ENCODE measurements at regions not wholly inside any gene's neighbourhood (a gene's known extent, or its start where the extent isn't known, plus 50 kb on each side); places are given as distances from the start of the nearest gene placed in this dataset.
"Not testable (repeated sequence)": the region's sequence is repeated elsewhere in the genome, so short reads cannot be mapped to it uniquely, and the experiment has no call there.

DNA sequence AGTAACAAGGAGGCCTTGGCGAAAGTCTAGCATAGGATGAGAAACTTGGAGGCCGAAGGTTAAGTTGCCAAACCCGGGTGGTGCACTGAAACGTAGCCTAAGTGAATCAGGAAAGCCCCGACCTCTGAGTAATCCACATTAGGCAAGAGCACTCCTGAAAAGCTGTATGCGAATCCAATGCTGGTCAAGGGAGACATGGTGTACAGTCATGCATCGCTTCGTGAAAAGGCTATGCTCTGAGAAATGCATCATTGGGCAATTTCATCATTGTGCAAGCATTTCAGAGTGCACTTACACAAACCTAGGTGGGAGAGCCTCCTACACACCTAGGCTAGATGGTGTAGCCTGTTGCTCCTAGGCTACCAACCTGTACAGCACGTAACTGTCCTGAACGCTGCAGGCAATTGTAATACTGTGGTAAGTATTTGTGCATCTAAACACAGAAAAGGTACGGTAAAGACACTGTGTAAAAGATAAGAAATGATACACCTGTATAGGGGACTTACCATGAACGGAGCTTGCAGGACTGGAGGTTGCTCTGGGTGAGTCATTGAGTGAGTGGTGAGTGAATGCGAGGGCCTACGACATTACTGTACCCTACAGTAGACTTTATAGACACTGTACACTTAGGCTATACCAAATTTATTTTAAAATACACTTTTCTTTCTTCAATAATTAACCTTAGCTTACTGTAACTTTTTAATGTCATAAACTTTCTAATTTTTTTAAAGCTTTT, 222.5 kb downstream of the SHQ1 start:
- no peaks in the 10 kb centered on the region for H3K9me3 ChIP-seq (ENCODE audit: low read length)
- no peak overlapping the region for H3K27ac ChIP-seq (ENCODE audit: low read depth, low read length)
- no peak overlapping the region for H3K4me3 ChIP-seq (ENCODE audit: low read depth in 1 of 2, low read length in 2 of 2)
- H3K4me1 ChIP-seq (ENCODE audit: insufficient read depth, low read length), result no peaks in the 10 kb centered on the region
- H3K9ac ChIP-seq (ENCODE audit: low read length), result no peak overlapping the region
- no peaks in the 10 kb centered on the region for H3K36me3 ChIP-seq (ENCODE audit: insufficient read depth, low read length)
- no peaks in the 10 kb centered on the region for H3K27me3 ChIP-seq (ENCODE audit: control insufficient read depth in 1 of 2, insufficient read depth in 2 of 2, low read length in 2 of 2)

- no peaks in the 10 kb centered on the region for H3K27me3 ChIP-seq (ENCODE audit: control insufficient read depth in 1 of 2, insufficient read depth in 2 of 2, low read length in 2 of 2)
- H3K9ac ChIP-seq (ENCODE audit: low read length), result no peak overlapping the region
- H3K4me1 ChIP-seq (ENCODE audit: insufficient read depth, low read length), result no peaks in the 10 kb centered on the region
- no peaks in the 10 kb centered on the region for H3K9me3 ChIP-seq (ENCODE audit: low read length)
- H3K4me3 ChIP-seq (ENCODE audit: low read depth in 1 of 2, low read length in 2 of 2), result no peak overlapping the region
- H3K27ac ChIP-seq (ENCODE audit: low read depth, low read length), result no peak overlapping the region
- no peaks in the 10 kb centered on the region for H3K36me3 ChIP-seq (ENCODE audit: insufficient read depth, low read length)
These were observed 223.6 kb downstream of the SHQ1 start for GRCh38 chr3:72624656-72625055.

DNA sequence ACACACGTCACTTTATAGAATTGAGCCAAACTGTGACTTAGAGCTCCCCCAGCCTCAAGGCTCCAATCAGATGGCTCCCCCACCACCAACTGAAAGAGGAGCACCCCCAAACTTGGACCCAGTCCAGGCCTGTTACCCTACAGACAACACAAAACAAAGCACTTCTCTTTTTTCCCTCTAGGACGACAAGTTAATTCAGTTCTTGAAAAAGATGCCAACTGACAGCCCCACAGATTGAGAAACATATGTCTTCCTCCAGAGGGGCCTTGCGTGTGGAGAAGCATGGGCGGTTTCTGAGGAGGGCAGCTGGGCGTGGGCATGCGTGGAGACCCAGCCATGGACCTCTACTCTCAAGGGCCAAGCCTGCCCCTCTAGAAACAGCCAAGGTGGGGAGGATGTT, 229.5 kb downstream of the SHQ1 start:
- H3K4me1 ChIP-seq (ENCODE audit: insufficient read depth, low read length), result no peaks in the 10 kb centered on the region

DNA sequence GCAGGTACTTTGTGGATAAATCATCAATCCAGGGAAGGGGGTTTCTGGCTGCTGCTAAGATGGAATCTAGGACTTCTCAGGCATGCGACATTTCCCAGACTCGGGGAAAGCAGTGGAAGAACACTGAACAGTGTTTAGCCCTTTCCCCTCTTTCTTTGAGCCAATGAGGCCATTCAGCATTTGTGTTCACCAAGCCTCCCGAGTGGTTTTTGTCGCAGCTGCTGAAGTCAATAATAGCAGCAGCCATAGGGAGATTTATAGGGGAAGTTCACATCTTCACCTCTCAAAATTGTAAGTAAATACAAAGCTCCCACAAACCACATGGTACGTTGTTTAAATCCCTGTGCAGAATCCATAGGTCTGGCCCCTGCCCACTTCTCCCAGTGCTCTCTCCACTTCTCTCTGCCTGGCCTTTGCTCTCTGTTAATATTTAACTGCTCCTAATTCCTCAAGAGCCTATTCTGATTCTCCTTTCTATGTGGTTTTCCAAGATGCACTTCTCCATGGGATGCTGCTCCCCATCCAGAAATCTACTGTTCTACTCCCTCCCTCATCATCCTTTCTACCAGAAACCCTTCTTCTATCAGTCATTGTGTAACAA, 230.7 kb downstream of the SHQ1 start:
- Histone ChIP-seq H3K4me3 (ENCODE audit: low read depth in 1 of 2, low read length in 2 of 2) (no peak overlapping the region), H3K27ac (ENCODE audit: low read depth, low read length) (no peak overlapping the region), H3K36me3 (ENCODE audit: insufficient read depth, low read length) (no peaks in the 10 kb centered on the region), H3K4me1 (ENCODE audit: insufficient read depth, low read length) (no peaks in the 10 kb centered on the region), H3K27me3 (ENCODE audit: control insufficient read depth in 1 of 2, insufficient read depth in 2 of 2, low read length in 2 of 2) (no peaks in the 10 kb centered on the region), H3K9me3 (ENCODE audit: low read length) (no peaks in the 10 kb centered on the region), H3K9ac (ENCODE audit: low read length) (no peak overlapping the region)

More for the DNA sequence above, 229.5 kb downstream of the SHQ1 start:
- Histone ChIP-seq H3K9me3 (ENCODE audit: low read length) (no peaks in the 10 kb centered on the region), H3K4me3 (ENCODE audit: low read depth in 1 of 2, low read length in 2 of 2) (no peak overlapping the region), H3K27me3 (ENCODE audit: control insufficient read depth in 1 of 2, insufficient read depth in 2 of 2, low read length in 2 of 2) (no peaks in the 10 kb centered on the region), H3K36me3 (ENCODE audit: insufficient read depth, low read length) (no peaks in the 10 kb centered on the region), H3K27ac (ENCODE audit: low read depth, low read length) (no peak overlapping the region), H3K9ac (ENCODE audit: low read length) (no peak overlapping the region)

DNA sequence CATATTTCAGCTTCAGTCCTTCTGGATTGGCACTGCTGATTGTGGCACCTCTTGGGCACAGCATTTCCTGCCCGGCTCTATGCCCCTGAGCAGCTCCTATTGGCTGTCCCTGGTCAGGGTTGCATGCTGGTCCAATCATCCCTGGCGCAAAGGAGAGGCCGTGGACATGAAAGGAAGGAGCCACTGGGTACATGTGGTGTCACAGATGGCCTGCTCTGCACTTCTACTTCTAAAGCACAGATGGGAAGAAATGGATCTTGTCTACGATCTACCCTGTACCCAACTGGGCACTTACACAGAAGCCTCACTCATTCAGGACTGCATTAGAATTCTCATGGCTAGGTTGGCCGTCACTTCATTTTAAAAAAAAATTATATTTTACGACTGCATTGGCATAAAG, 232.5 kb downstream of the SHQ1 start:
- H3K9ac ChIP-seq (ENCODE audit: low read length), result no peak overlapping the region
- no peaks in the 10 kb centered on the region for H3K27me3 ChIP-seq (ENCODE audit: control insufficient read depth in 1 of 2, insufficient read depth in 2 of 2, low read length in 2 of 2)
- H3K27ac ChIP-seq (ENCODE audit: low read depth, low read length), result no peak overlapping the region
- no peak overlapping the region for H3K4me3 ChIP-seq (ENCODE audit: low read depth in 1 of 2, low read length in 2 of 2)
- no peaks in the 10 kb centered on the region for H3K9me3 ChIP-seq (ENCODE audit: low read length)
- no peaks in the 10 kb centered on the region for H3K4me1 ChIP-seq (ENCODE audit: insufficient read depth, low read length)
- no peaks in the 10 kb centered on the region for H3K36me3 ChIP-seq (ENCODE audit: insufficient read depth, low read length)

DNA sequence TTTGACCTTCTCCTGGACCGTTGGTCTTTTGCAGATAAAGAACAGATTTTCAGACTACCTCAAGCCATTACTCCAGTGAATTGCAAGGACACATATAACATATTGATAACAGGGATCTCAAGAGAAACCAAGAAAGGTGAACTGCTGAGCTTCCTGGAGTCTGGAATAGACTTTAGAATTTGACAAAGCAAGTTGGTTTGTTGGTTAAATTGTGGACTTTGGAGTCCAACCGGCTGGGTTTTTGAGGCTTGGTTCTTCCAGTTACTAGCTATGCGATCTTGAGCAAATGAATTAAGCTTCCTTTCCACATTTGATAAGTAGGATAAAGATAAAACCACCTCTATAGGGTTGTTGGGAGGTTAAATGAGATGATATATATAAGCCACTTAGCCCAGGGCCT, 233.1 kb downstream of the SHQ1 start:
- Histone ChIP-seq H3K4me3 (ENCODE audit: low read depth in 1 of 2, low read length in 2 of 2) (no peak overlapping the region), H3K4me1 (ENCODE audit: insufficient read depth, low read length) (no peaks in the 10 kb centered on the region), H3K9me3 (ENCODE audit: low read length) (no peaks in the 10 kb centered on the region), H3K27me3 (ENCODE audit: control insufficient read depth in 1 of 2, insufficient read depth in 2 of 2, low read length in 2 of 2) (no peaks in the 10 kb centered on the region), H3K9ac (ENCODE audit: low read length) (no peak overlapping the region), H3K27ac (ENCODE audit: low read depth, low read length) (no peak overlapping the region), H3K36me3 (ENCODE audit: insufficient read depth, low read length) (no peaks in the 10 kb centered on the region)

DNA sequence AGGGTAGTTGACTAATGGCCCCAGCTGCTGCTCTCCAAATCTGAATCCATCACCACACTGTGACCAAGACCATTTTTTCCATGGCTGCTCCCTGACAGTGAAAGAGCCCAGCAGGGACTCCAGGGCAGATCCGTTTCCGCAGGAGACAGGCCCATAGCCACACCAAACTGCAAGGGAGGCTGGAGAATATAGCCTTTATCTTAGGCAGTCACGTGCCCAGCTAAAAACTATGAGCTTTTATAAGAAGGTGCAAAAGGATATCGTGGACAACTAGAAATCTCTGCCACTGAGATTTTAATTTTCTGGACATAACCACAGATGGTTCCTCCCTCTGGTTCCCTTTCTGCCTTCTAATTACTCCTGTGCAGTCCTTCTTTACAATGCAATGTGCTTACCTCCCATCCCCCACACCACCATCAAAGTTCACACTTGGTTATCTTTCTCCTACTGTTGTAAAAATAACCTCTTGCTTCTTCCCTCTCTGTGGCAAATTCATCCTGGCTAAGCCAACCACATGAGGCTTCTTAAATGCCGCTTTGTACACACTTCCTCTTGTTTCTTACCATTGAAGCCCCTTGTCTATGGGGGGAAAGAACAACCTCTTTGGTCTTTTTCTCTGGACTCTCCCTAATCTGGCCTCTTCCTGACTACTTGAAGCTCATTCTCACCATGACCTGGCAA, 233.7 kb downstream of the SHQ1 start:
- H3K4me3 ChIP-seq (ENCODE audit: low read depth in 1 of 2, low read length in 2 of 2), result no peak overlapping the region
- no peaks in the 10 kb centered on the region for H3K4me1 ChIP-seq (ENCODE audit: insufficient read depth, low read length)
- H3K27me3 ChIP-seq (ENCODE audit: control insufficient read depth in 1 of 2, insufficient read depth in 2 of 2, low read length in 2 of 2), result no peaks in the 10 kb centered on the region
- no peaks in the 10 kb centered on the region for H3K9me3 ChIP-seq (ENCODE audit: low read length)
- H3K27ac ChIP-seq (ENCODE audit: low read depth, low read length), result no peak overlapping the region
- H3K9ac ChIP-seq (ENCODE audit: low read length), result no peak overlapping the region
- no peaks in the 10 kb centered on the region for H3K36me3 ChIP-seq (ENCODE audit: insufficient read depth, low read length)

- H3K9me3 ChIP-seq (ENCODE audit: low read length), result no peaks in the 10 kb centered on the region
- no peak overlapping the region for H3K9ac ChIP-seq (ENCODE audit: low read length)
These were observed 234.4 kb downstream of the SHQ1 start for GRCh38 chr3:72613871-72614270.

GRCh38 chr3:72609114-72609513, 239.1 kb downstream of the SHQ1 start:
- H3K36me3 ChIP-seq (ENCODE audit: insufficient read depth, low read length); H3K27me3 ChIP-seq (ENCODE audit: control insufficient read depth in 1 of 2, insufficient read depth in 2 of 2, low read length in 2 of 2); H3K4me3 ChIP-seq (ENCODE audit: low read depth in 1 of 2, low read length in 2 of 2); H3K27ac ChIP-seq (ENCODE audit: low read depth, low read length); H3K4me1 ChIP-seq (ENCODE audit: insufficient read depth, low read length); H3K9me3 ChIP-seq (ENCODE audit: low read length); H3K9ac ChIP-seq (ENCODE audit: low read length): not testable (repeated sequence)

More at GRCh38 chr3:72613871-72614270, 234.4 kb downstream of the SHQ1 start:
- Histone ChIP-seq H3K36me3 (ENCODE audit: insufficient read depth, low read length) (no peaks in the 10 kb centered on the region), H3K27ac (ENCODE audit: low read depth, low read length) (no peak overlapping the region), H3K27me3 (ENCODE audit: control insufficient read depth in 1 of 2, insufficient read depth in 2 of 2, low read length in 2 of 2) (no peaks in the 10 kb centered on the region), H3K4me3 (ENCODE audit: low read depth in 1 of 2, low read length in 2 of 2) (no peak overlapping the region), H3K4me1 (ENCODE audit: insufficient read depth, low read length) (no peaks in the 10 kb centered on the region)

- no peak overlapping the region for H3K27ac ChIP-seq (ENCODE audit: low read depth, low read length)
- no peak overlapping the region for H3K9ac ChIP-seq (ENCODE audit: low read length)
- H3K4me3 ChIP-seq (ENCODE audit: low read depth in 1 of 2, low read length in 2 of 2), result no peak overlapping the region
- H3K27me3 ChIP-seq (ENCODE audit: control insufficient read depth in 1 of 2, insufficient read depth in 2 of 2, low read length in 2 of 2), result no peaks in the 10 kb centered on the region
- H3K9me3 ChIP-seq (ENCODE audit: low read length), result no peaks in the 10 kb centered on the region
- peaks cover 4% of the 10 kb centered on the region for H3K4me1 ChIP-seq (ENCODE audit: insufficient read depth, low read length)
- H3K36me3 ChIP-seq (ENCODE audit: insufficient read depth, low read length), result no peaks in the 10 kb centered on the region
These were observed 242.0 kb downstream of the SHQ1 start for GRCh38 chr3:72606005-72606800.

- peaks cover 4% of the 10 kb centered on the region for H3K4me1 ChIP-seq (ENCODE audit: insufficient read depth, low read length)
- H3K36me3 ChIP-seq (ENCODE audit: insufficient read depth, low read length), result no peaks in the 10 kb centered on the region
- H3K27ac ChIP-seq (ENCODE audit: low read depth, low read length), result no peak overlapping the region
- no peaks in the 10 kb centered on the region for H3K9me3 ChIP-seq (ENCODE audit: low read length)
- H3K27me3 ChIP-seq (ENCODE audit: control insufficient read depth in 1 of 2, insufficient read depth in 2 of 2, low read length in 2 of 2), result no peaks in the 10 kb centered on the region
- no peak overlapping the region for H3K4me3 ChIP-seq (ENCODE audit: low read depth in 1 of 2, low read length in 2 of 2)
- no peak overlapping the region for H3K9ac ChIP-seq (ENCODE audit: low read length)
These were observed 243.9 kb downstream of the SHQ1 start for GRCh38 chr3:72604328-72604727.

Measured in muscle layer of colon (tissue), 2 donors.